Osteocyte (in vitro differentiated cells): ENCODE measurements at regions not wholly inside any gene's neighbourhood (a gene's known extent, or its start where the extent isn't known, plus 50 kb on each side); places are given as distances from the start of the nearest gene placed in this dataset.
"Not testable (repeated sequence)": the region's sequence is repeated elsewhere in the genome, so short reads cannot be mapped to it uniquely, and the experiment has no call there.

ENCODE experiments used
- DNase-seq: peaks from one replicate; pipeline ENCODE4 v3.0.0; 2021; ENCODE audit warnings: mixed read lengths; ENCODE audit not compliant: unreplicated experiment; ENCODE audit errors: extremely low spot score
- H3K27ac Mint-ChIP-seq: one replicate; pipeline ENCODE4 v1.8.0; 2021; ENCODE audit warnings: mild to moderate bottlenecking, mixed read lengths; ENCODE audit not compliant: unreplicated experiment
- H3K27me3 Mint-ChIP-seq: one replicate; pipeline ENCODE4 v1.8.0; 2021; ENCODE audit warnings: mixed read lengths; ENCODE audit not compliant: unreplicated experiment
- H3K36me3 Mint-ChIP-seq: one replicate; pipeline ENCODE4 v1.8.0; 2021; ENCODE audit warnings: mixed read lengths; ENCODE audit not compliant: unreplicated experiment
- H3K4me1 Mint-ChIP-seq: one replicate; pipeline ENCODE4 v1.8.0; 2021; ENCODE audit warnings: mixed read lengths; ENCODE audit not compliant: unreplicated experiment
- H3K4me3 Mint-ChIP-seq: one replicate; pipeline ENCODE4 v1.8.0; 2021; ENCODE audit warnings: mild to moderate bottlenecking, moderate library complexity, mixed read lengths; ENCODE audit not compliant: unreplicated experiment
- H3K9me3 Mint-ChIP-seq: one replicate; pipeline ENCODE4 v1.8.0; 2021; ENCODE audit warnings: mixed read lengths; ENCODE audit not compliant: unreplicated experiment
- TF ChIP-seq, protein P1 (sequence below): fragments of 200-600 bp; sonication (generic); IDR thresholded peaks from 2 replicates; pipeline ENCODE4 v1.5.0; 2021; ENCODE audit warnings: antibody characterized with exemption, mild to moderate bottlenecking, moderate library complexity

DNA sequence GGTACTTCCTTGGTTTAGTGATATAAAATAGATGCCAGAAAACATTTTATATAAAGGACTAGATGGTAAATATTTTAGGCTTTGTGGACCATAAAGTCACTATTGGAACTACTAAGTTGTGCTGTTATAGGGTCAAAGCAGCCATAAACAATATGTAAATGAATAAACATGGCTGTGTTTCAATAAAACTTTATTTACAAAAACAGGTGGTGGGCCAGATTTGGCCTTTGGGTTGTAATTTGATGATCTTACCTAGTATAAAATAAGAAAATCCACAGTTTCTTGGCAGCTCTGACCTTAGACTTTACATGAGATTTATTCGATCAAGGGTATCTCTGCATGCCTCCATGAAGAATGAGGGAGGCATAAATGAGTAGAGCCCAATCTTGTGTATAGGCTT, 232.0 kb upstream of the PCDH9 start:
- no peak for DNase-seq
- TF ChIP-seq, protein P1, sequence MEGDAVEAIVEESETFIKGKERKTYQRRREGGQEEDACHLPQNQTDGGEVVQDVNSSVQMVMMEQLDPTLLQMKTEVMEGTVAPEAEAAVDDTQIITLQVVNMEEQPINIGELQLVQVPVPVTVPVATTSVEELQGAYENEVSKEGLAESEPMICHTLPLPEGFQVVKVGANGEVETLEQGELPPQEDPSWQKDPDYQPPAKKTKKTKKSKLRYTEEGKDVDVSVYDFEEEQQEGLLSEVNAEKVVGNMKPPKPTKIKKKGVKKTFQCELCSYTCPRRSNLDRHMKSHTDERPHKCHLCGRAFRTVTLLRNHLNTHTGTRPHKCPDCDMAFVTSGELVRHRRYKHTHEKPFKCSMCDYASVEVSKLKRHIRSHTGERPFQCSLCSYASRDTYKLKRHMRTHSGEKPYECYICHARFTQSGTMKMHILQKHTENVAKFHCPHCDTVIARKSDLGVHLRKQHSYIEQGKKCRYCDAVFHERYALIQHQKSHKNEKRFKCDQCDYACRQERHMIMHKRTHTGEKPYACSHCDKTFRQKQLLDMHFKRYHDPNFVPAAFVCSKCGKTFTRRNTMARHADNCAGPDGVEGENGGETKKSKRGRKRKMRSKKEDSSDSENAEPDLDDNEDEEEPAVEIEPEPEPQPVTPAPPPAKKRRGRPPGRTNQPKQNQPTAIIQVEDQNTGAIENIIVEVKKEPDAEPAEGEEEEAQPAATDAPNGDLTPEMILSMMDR = no peak
- Mint-ChIP-seq H3K27ac (no peak overlapping the region), H3K4me1 (peaks cover 2% of the 10 kb centered on the region), H3K36me3 (no peaks in the 10 kb centered on the region), H3K9me3 (no peaks in the 10 kb centered on the region), H3K27me3 (no peaks in the 10 kb centered on the region), H3K4me3 (no peak overlapping the region)

DNA sequence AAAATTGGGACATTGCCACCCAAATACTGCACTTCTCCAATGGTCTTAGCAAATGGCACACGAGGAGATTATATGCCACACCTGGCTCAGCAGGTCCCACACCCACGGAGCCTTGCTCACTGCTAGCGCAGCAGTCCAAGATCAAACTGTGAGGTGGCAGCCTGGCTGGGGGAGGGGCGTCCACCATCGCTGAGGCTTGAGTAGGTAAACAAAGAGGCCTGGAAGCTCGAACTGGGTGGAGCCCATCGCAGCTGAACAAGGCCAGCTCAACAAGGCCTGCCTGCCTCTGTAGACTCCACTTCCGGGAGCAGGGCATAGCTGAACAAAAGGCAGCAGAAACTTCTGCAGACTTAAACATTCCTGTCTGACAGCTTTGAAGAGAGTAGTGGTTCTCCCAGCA, 222.4 kb upstream of the PCDH9 start:
- not testable (repeated sequence) for DNase-seq, H3K4me3 Mint-ChIP-seq, H3K27me3 Mint-ChIP-seq, H3K4me1 Mint-ChIP-seq, H3K36me3 Mint-ChIP-seq, H3K27ac Mint-ChIP-seq
- H3K9me3 Mint-ChIP-seq = peaks cover 13% of the 10 kb centered on the region

- TF ChIP-seq, protein P1 = no peak
- DNase-seq = no peak
- Mint-ChIP-seq H3K9me3 (no peaks in the 10 kb centered on the region), H3K27me3 (no peaks in the 10 kb centered on the region), H3K27ac (no peak overlapping the region), H3K4me3 (no peak overlapping the region), H3K36me3 (no peaks in the 10 kb centered on the region), H3K4me1 (no peaks in the 10 kb centered on the region)
Observed at GRCh38 chr13:67445436-67445835, 215.3 kb upstream of the PCDH9 start.

DNA sequence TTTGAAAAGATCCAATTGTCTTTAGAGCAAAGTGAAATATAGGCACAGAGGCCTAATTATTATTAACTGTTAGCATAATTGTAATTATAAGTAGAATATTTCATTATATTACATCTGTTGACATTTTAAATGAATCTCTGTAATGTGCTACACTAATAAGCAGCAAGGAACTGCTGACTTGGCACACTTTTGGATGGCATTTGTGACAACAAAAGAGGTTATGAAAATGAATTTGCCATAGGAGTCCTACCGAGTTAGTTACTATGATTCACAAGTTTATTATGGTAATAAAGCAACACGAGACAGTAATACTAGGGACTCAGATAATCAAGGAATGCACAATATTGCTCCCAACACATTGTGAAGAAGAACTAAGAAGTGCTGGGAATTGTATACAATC, 213.8 kb upstream of the PCDH9 start:
- H3K4me1 Mint-ChIP-seq = no peaks in the 10 kb centered on the region
- H3K27me3 Mint-ChIP-seq = no peaks in the 10 kb centered on the region
- H3K27ac Mint-ChIP-seq = no peak overlapping the region
- no peak overlapping the region for H3K4me3 Mint-ChIP-seq
- TF ChIP-seq, protein P1 = no peak
- DNase-seq = no peak
- H3K36me3 Mint-ChIP-seq = no peaks in the 10 kb centered on the region
- H3K9me3 Mint-ChIP-seq = no peaks in the 10 kb centered on the region

GRCh38 chr13:67440236-67440975, 210.3 kb upstream of the PCDH9 start:
- H3K9me3 Mint-ChIP-seq = no peaks in the 10 kb centered on the region
- DNase-seq = no peak
- H3K27me3 Mint-ChIP-seq = no peaks in the 10 kb centered on the region
- TF ChIP-seq, protein P1 = no peak
- no peak overlapping the region for H3K27ac Mint-ChIP-seq
- H3K4me1 Mint-ChIP-seq = no peaks in the 10 kb centered on the region
- H3K36me3 Mint-ChIP-seq = no peaks in the 10 kb centered on the region
- H3K4me3 Mint-ChIP-seq = no peak overlapping the region
